Sigmoid colon (tissue), 4 donors: ENCODE measurements at regions not wholly inside any gene's neighbourhood (a gene's known extent, or its start where the extent isn't known, plus 50 kb on each side); places are given as distances from the start of the nearest gene placed in this dataset.
"Not testable (repeated sequence)": the region's sequence is repeated elsewhere in the genome, so short reads cannot be mapped to it uniquely, and the experiment has no call there.

Experiments
- CTCF ChIP-seq, 4 experiments: fragments of 450-650 bp in 3 of 4; fragments of 200-600 bp in 1 of 4; IDR thresholded peaks; one replicate each; pipeline ENCODE4 v1.5.1; 2016 to 2019; ENCODE audit warnings: antibody characterized with exemption in 4 of 4, mild to moderate bottlenecking in 3 of 4, moderate library complexity in 2 of 4
- POLR2A ChIP-seq, 2 donors: fragments of 450-650 bp; IDR thresholded peaks; one replicate each; pipeline ENCODE4 v1.6.1; 2016; ENCODE audit warnings: antibody characterized with exemption in 2 of 2, mild to moderate bottlenecking in 2 of 2, moderate library complexity in 2 of 2
- POLR2AphosphoS5 ChIP-seq, 4 donors: sonication (generic); formaldehyde crosslinking; IDR thresholded peaks; one replicate each; pipeline ENCODE4 v1.6.1; 2017; ENCODE audit warnings: antibody characterized with exemption in 4 of 4

GRCh38 chr1:146673729-146674299 lies 264.3 kb upstream of the NBPF12 start:
- not testable (repeated sequence) for TF ChIP-seq CTCF, POLR2AphosphoS5, POLR2A (IDR thresholded peaks at IDR 0.05)
